B cell (primary cell): ENCODE measurements at regions not wholly inside any gene's neighbourhood (a gene's known extent, or its start where the extent isn't known, plus 50 kb on each side); places are given as distances from the start of the nearest gene placed in this dataset.

Experiments used
- EZH2 ChIP-seq: IDR thresholded peaks from 2 replicates; pipeline ENCODE4 v1.6.1; 2012; ENCODE audit warnings: borderline replicate concordance, low read depth, mild to moderate bottlenecking, moderate library complexity, low read length; ENCODE audit not compliant: insufficient read depth, poor library complexity, severe bottlenecking
- TF ChIP-seq, protein P1 (sequence below): fragments of 200-600 bp; IDR thresholded peaks from one replicate; pipeline ENCODE4 v1.8.0; 2022; ENCODE audit warnings: antibody characterized with exemption, mild to moderate bottlenecking

DNA sequence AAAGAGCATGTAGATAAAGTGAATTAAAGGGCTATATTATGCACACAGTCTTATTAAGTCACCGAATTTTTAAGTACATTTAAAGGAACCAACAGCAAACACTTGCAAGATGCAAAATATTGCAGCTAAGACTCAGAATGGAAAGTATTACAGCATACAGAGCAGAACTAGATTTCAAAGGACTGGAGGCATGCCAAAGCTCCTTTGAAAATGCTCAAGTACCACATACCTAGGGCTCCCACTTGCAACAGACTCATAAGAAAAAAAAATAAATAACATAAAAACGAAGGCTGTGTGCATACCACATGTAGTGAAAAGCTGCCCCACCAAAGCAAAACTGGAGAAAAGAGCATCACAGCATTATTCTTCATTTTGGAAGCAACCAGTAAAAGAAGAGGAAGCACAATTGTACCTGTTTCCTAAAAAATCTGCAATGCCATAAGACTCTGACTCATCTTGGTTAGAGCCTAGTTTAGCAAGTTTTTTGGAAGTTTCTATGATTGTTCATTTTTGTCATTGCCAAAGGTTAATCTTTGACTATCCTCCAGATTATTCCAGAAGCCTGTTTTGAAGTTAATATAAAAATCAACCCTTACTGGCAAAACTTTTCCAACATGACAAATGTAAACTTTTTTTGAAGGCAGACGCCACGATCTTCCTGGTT is 306.0 kb upstream of the COL3A1 start:
- TF ChIP-seq, protein P1, sequence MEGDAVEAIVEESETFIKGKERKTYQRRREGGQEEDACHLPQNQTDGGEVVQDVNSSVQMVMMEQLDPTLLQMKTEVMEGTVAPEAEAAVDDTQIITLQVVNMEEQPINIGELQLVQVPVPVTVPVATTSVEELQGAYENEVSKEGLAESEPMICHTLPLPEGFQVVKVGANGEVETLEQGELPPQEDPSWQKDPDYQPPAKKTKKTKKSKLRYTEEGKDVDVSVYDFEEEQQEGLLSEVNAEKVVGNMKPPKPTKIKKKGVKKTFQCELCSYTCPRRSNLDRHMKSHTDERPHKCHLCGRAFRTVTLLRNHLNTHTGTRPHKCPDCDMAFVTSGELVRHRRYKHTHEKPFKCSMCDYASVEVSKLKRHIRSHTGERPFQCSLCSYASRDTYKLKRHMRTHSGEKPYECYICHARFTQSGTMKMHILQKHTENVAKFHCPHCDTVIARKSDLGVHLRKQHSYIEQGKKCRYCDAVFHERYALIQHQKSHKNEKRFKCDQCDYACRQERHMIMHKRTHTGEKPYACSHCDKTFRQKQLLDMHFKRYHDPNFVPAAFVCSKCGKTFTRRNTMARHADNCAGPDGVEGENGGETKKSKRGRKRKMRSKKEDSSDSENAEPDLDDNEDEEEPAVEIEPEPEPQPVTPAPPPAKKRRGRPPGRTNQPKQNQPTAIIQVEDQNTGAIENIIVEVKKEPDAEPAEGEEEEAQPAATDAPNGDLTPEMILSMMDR = no peak
- TF ChIP-seq EZH2 = no peak
